NOMO-1 treated with DMSO at 0.1 percent for 48 hours (cell line): ENCODE measurements at regions not wholly inside any gene's neighbourhood (a gene's known extent, or its start where the extent isn't known, plus 50 kb on each side); places are given as distances from the start of the nearest gene placed in this dataset.

Experiments used
- DNase-seq: peaks from one replicate; lab custom pipeline; 2025; ENCODE audit not compliant: unreplicated experiment; lab: John Stamatoyannopoulos, UW

DNA sequence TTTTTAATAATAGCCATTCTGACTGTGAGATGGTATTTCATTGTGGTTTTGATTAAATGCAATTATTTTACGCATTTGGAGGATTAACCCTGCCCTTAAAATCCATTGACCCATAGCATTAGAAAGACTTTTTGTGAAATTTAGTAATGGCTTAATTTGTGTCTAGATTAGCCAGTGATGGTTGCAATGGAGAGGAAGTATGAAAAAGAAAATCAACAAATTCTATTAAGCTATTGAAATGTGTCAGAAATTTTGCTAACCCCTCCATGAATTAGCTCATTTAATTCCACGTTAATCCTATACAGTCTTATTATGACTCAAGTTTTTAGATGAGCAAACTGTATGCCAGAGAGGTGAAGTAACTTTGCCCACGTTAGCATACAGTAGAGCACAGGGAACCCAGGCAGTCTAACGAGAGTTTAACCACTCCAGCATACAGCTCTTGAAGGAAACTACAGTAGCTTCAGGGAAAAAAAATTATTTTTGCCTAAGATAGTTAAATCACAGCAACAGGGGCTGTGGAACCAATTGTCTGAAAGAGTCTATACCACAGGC lies 158.2 kb upstream of the PPP2R2B start:
- no peak for DNase-seq

DNA sequence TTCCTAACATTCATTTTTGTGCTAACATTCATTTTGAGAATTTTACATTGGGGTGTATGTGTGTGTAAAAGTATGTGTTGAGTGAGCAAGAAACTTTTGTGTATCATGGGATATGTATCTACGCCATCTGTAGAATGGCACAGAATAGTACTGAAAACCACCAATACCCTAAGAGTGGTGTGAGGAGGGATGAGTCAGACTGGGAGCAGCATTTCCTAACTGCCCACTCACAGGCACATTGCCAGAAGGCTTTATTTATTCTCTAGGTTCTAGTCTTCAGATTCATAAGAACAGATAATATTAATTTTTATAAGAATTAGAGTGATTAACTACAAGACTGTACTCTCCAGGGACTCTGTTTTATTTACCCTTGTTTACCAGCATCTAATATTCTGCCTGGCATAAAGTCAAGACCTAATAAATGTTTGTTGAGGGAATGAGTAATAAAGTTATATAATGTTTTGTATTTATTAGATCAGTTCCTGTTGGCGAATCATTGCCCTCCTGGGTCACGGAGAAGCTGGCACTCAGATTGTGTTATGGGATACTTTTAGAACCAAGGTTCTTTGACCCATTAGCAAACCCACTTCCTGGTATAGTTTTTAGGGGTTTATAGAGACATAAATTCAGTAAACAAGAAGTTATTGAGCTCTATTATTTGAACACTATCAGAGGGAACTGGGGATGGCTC lies 159.1 kb upstream of the PPP2R2B start:
- DNase-seq: no peak

DNA sequence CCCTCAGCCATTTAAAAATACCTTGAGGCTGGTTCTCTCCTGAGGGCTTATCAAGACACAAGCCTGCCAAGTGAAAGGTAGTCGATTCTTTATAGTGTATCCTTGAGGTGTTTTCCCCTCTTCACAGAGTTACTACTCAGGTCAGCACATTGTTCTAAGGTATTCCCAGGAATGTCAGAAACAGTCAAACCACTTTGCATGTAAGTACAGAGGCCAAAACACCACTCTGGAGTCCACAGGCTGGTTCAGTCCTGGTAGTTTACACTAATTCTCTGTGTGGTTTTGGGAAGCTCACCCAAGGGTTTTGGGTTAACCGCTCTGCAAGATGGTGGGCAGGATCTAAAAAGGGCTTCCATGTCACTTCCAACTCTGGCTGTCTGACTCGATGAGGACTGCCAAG lies 162.3 kb upstream of the PPP2R2B start:
- DNase-seq: no peak

DNA sequence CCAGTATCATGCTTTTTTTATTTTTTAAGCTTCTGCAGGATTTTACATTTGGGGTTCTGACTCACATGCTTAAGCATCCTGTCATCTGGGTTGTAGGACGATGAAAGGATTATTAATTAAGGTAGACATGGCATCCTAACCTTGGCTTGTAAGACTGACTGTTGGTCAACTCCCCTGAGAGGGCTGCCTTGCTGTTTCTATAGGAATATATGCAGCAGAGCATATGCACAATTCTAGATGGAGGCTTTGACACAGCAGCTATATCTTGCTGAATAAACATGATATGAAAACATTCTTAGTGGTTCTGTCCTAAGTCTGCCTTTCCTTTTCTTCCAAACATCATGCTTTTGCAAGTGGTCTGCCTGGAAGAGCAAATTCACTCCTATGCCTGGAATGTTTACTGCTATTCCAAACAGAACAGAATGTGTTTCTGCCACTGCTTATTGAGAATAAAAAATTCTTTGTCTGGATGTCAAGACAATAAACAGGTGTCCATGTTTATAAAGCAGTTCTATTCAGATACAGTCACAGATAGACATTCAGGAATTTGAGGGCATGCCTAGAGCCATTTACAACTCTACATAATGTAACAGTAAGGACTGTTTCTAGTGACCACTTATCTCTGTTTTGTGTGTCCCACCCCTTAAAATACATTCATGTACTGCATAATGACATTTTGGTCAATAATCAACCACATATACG lies 166.2 kb upstream of the PPP2R2B start:
- no peak for DNase-seq

DNA sequence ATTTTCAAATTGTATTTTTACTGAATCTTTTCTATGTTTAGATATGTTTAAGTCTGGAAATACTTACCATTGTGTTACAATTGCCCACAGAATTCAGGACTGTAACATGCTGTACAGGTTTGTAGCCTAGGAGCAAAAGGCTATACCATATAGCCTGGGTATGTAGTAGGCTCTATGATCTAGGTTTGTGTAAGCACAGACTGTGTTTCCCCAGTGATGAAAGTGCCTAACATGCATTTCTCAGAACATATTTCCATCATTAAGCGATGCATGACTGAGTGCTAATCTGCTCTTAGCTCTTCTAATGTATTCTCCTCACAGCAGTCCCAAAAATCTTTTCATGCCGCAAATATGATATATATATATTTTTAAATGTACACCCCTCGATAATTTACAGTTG lies 166.7 kb upstream of the PPP2R2B start:
- DNase-seq: no peak

DNA sequence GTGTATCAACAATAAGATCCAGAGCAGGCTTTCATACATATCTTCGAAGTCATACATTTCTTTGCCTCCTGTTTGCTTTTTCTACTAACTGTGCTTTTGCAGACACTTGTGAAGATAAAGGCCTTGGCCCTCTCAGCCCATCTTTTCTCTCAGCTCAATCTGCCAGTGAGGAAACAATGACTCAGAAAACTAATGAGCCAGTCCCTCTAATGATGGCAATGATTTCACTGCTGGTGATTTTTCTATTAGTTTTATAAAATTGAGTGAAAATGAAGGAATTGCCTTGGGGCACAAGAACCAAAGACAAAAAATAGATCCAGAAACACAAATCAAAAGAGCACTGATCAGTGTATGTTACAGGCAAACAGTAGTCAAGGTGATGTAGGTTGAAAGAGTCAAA lies 167.7 kb upstream of the PPP2R2B start:
- no peak for DNase-seq

DNA sequence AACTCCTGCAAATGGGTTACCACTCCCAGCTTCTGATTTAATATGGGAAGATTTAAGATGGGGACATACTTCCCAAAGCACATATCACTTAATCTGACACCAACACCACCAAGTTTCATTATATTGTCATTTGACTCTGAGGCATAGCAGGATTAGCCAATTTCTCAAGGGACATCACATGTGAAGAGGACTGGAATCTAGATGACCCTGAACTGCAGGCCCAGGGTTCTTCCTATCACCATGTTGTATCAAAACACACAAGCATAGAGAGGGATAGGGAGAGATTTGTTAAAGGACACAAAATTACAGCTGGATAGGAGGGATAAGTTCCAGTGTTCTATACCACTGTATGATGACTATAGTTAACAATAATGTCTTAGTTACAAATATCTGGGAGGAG lies 168.3 kb upstream of the PPP2R2B start:
- DNase-seq: no peak

DNA sequence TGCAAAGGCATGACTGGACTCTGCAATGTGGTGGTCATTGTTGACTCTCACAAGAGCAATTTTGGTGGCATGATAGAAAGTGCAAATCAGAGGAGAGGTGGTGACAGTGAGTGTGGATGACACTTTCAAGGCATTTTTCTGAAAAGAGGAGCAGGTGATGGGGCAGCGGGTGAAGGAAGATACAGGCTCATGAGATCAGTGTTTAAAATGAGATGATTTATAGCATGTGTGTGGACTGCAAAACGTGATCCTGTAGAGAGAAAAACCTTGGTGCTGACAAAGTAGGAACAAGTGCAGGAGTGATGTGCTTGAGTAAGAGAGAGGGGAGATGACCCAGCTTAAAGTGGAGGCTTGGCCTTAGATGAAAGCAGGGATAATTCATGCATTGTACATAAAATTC lies 171.2 kb upstream of the PPP2R2B start:
- no peak for DNase-seq

DNA sequence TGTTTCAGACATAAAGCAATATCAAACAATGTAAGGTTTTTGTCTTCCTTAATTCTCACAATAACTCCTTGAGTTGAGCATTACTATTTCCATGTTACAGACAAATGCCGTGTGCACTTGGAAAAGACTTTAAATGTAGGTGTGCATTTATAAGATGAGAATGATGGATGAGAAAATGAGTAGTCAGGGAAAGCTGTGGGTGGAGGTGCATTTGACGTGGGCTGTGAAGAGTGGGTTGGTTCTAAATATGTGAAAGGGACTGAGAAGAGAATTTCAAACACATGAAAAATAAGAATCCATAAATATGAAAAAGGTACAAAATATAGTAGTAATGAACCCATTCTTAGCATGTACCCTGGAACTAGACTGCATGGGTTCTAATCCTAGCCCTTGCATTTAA lies 171.6 kb upstream of the PPP2R2B start:
- no peak for DNase-seq

DNA sequence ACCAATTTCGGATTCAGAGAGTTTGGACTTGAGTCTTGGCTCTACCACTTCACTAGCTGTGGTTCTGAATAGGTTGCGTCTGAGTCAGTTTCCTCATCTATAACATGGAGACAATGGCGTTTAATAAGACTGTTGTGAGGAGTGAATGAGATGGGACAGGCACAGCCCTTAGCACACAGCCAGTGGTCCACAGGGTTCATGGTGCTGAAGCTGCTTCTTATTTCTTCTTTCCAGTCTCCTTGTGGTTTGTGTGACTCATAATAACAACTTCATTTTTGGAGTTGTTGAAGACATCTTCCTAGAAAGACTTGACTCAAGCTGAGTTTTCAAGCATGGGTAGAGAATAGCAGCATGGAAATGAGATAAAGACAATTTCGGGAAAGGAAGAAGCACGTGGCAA lies 172.6 kb upstream of the PPP2R2B start:
- DNase-seq: no peak

DNA sequence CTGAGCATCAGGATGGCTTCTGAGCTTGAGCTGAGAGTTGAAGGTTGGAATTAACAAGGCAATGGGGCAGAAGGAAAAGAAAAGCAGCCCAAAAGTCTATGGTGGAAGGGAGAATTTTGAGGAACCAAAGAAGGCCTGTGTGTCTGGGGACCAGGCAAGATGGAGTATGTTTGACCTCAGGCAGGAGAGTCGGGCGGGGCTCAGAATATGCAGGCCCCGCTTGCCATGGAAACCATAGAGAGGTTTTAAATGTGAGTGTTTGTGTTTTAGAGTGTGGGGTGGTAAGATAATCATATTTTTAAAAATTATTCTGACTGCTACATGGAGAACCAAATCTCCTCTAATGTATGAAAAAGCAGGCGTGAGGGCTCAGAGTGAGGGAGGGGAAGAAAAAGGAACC lies 174.0 kb upstream of the PPP2R2B start:
- DNase-seq: no peak

DNA sequence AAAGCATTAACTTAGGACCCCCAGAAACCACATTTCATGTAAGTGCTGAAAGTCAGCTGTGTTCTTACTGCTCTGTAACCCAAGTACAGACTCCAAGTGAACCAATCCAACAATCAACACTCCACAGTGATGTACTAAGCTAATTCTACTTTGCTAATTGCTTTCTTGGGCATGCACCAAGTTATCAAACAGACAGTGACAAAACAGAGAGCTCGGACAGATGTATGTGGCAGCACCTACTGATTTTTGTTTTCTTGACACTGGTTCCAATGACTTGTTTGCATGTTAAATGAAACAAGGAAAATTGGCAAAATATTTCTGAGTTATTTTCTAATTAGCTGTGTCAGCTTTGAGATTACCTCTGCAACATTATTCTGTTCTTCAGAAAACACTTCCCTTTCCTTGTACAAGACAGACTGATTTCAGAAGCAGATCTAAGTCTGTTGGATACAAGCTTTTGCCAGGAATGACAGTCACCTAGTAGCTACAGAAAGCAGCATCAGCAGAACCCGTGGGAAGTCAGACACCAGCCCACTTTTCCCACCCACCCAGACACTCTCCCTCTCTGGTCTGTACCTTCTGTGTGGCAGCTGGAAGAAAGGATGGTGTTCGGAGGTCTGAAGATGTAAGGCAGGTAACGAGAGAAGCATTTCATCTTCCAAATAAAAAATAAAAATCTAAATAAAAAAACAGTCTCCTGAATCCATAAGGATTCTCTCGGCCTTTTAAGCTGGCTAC lies 176.7 kb upstream of the PPP2R2B start:
- DNase-seq: no peak

DNA sequence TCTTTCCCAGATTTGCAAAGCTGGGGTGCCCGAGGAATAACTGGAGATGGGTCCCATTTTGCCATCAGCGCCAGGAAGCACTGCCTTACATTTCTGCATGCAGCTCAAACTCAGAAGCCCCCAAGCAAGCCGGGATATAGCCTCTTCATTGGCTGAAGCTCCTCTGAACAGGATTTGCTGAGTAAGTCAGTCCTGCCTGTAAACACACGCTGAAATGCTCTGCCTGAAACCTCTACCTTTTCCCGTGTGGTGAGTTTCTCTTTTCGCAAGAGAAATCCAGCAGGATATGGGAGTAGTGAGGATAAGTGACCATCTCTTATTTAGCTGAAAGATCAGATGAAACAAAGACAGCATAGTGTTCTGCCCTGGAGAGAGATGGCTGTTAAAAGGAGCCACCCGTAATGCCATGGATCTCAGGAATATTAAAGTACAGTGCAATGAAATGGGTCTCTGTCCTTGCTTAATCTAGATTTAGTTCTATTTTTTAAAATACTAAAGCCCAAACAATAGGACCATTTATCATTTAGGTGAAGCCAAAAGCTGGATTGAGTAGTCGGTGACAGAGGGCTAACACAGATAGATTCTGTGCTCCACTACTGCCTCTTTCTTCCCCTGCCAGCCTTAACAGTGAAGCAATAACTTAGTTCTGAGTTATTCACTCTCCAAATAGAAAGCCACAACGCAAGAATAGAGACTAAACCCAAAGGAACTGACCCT lies 177.5 kb upstream of the PPP2R2B start:
- DNase-seq: no peak

DNA sequence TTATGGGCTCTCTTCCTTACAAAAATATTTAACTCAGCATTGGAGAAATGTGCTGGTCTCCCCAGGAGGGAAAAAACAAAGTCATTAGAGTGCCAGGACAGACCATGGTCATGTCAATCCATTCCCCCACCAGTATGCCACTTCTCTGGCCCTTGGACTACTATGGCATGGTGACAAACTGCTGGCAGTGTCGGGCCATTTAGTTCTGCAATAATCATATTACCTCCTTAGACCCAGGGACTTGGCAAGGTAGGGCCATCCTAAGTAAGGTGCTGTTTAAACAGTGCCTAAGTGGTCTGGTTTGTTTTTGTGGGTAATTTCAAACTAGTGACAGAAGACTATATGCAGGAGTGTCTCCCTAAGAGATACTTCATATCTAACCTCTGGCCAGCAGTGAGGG lies 177.8 kb upstream of the STK32A start:
- DNase-seq: no peak

DNA sequence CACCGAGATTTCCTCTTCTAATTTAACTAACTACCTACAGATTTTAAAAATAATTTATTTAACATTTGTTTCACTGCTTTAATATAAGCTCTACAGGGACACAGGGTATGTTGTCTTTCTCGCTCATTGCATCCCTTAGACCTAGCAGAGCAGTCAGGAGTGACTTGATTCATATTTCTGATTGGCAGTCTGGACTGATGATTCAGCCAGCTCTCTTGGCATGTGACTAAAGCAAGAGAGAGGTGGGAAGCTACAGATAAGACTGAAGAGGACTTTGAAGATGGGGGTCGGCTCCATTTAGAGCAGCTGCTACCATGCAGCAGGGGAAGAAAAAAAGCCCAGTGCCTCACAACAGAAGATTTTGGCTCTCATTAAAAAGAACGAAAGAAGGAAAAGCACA lies 173.4 kb upstream of the STK32A start:
- no peak for DNase-seq

DNA sequence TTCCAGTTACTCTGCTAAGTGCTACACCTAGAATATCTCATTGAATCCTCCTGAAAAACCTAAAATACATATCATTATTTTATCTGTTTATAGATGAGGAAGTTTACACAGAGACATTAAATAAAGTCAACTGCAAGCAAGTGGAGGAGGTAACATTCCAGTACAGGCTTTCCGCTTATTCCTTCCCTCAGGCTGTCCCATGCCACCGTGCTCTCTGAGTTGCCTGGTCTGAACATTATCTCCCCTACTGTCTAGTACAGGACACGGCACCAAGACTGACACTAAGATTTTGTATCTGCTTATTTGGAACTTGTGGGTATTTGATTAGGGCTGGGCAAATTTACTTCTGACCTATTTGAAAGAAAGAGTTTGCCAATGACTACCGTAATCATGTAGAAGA lies 172.4 kb upstream of the STK32A start:
- DNase-seq: no peak

DNA sequence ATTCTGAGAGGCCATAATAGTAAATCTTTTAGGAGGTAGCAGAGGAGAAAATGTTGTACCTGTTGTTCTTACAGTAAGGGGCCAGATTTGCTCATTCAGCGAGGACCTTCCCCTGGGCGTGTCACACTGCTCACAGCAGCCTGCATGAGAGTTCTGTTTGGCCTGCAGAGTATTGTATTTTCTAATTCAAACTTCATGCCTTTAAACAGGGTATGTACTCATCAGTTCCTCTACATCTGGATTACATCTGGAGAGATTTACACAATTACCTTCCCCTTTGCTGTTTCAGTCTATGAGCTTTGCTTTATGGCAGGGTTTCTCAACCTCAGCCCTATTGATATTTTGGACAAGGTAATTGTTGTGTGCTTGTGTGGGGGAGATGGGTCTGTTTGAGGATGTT lies 170.9 kb upstream of the STK32A start:
- DNase-seq: no peak

DNA sequence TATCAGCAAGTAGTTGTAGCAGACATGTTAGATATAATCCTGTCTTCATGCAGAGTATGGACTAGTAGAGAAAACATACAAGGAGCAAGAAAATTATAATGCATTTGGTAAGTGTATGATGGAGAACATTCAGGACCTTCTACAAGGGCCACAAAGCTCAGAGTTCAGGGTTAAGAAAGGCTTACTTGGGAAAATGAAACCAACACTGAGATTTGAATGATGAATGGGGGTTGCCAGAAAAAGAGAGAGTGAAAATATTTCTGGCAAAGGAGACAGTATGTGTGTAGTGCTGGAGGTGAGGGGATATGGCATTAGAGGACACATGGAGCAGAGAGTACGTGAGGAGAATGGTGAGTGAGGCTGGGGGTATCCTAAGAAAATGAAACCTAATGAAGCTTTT lies 169.8 kb upstream of the STK32A start:
- DNase-seq: no peak

DNA sequence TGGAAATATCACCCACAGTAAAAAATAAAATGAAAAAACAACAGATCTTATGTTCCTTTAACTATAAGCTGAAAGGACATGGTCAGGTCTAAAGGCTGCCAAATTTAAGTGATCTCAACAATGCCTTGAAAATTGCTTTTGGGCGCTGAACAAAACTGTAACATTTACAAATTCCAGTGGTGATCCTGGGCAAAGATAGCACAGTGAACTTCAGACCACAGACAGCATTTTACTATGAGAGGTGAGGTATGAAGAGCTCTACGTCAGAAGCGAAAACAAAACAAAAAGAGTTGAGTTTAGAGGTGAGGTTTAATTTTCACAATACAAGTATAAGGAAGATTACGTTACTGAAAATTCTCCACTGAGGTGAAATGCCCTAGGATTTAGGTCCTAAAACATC lies 165.8 kb upstream of the STK32A start:
- DNase-seq: no peak

DNA sequence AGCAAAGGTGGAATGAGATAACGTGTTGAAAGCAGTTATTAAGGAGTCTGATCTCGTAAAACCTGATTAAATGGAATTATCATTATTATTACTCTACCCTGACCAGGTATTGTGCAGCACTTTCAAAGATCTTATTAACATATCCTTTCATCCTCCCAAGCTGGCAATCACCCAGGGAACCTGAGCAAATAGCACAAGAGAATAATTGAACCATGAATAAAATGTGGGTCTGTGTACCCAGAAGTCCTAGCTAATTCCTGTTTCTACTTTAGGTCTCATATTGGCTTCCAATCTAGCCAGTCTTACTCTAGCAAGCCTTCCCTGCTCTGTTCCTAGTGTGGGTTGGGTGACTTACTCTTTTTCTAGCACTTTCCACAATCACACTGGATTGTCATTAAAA lies 162.2 kb upstream of the STK32A start:
- DNase-seq: no peak

DNA sequence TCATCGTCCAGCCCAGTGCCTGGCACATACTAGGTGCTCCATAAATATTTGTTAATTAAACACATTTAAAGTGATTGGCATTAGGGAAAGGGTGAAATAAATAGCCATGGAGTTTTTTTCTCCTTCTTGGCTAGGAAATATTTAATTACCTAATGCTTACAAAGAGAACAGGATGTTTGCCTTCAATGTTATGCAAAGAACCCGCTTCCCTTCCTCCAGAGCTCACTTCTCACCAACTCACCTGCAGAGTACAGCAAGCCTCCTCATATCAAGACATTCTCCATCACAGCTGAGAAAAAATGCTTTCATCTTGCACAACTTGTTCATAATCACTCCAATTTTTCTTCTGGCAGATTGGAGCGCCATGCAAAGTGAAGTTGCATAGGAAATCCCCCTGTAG lies 161.7 kb upstream of the STK32A start:
- no peak for DNase-seq
